ENCODE measurements at regions not wholly inside any gene's neighbourhood (a gene's known extent, or its start where the extent isn't known, plus 50 kb on each side); places are given as distances from the start of the nearest gene placed in this dataset.

GRCh38 chr6:139904568-139904967 is 530.1 kb upstream of the CITED2 start:
- no peaks in the 10 kb centered on the region for H3K4me1 ChIP-seq
- no peak for TF ChIP-seq CTCF (IDR thresholded peaks at IDR 0.05)
- no peak for TF ChIP-seq POLR2A (IDR thresholded peaks at IDR 0.05)
- DNase-seq, result no peak
- no peak overlapping the region for H3K27ac ChIP-seq
- WGBS, 2 donors, result 88 to 89% methylated on average over 1 of the region's 1 CpG
- H3K4me3 ChIP-seq, result no peak overlapping the region
- H3K36me3 ChIP-seq, result no peaks in the 10 kb centered on the region
- intact Hi-C loops (cut with DNase I), result no loop called here
- H3K9me3 ChIP-seq, result no peaks in the 10 kb centered on the region
- no peaks in the 10 kb centered on the region for H3K27me3 ChIP-seq

- intact Hi-C loops (cut with DNase I), result no loop called here
- no peak for TF ChIP-seq CTCF (IDR thresholded peaks at IDR 0.05)
- no peak for TF ChIP-seq POLR2A (IDR thresholded peaks at IDR 0.05)
- no peaks in the 10 kb centered on the region for H3K9me3 ChIP-seq
- H3K4me1 ChIP-seq, result no peaks in the 10 kb centered on the region
- no peaks in the 10 kb centered on the region for H3K36me3 ChIP-seq
- no peaks in the 10 kb centered on the region for H3K27me3 ChIP-seq
- H3K27ac ChIP-seq, result no peak overlapping the region
- no peak for DNase-seq
- no peak overlapping the region for H3K4me3 ChIP-seq
Measured at GRCh38 chr6:139904158-139904533, 529.7 kb upstream of the CITED2 start.

- H3K27ac ChIP-seq, result no peak overlapping the region
- H3K27me3 ChIP-seq, result no peaks in the 10 kb centered on the region
- TF ChIP-seq POLR2A (IDR thresholded peaks at IDR 0.05) (no peak), CTCF (IDR thresholded peaks at IDR 0.05) (no peak)
- no peaks in the 10 kb centered on the region for H3K4me1 ChIP-seq
- no peak overlapping the region for H3K4me3 ChIP-seq
- WGBS, 2 donors, result 48 to 82% methylated on average over 2 of the region's 2 CpGs
- no peaks in the 10 kb centered on the region for H3K36me3 ChIP-seq
- no peaks in the 10 kb centered on the region for H3K9me3 ChIP-seq
- intact Hi-C loops (cut with DNase I), result no loop called here
- no peak for DNase-seq
Measured at GRCh38 chr6:139903411-139904157, 529.1 kb upstream of the CITED2 start.

GRCh38 chr6:139895205-139895793 is 520.9 kb upstream of the CITED2 start:
- Histone ChIP-seq H3K9me3 (no peaks in the 10 kb centered on the region), H3K36me3 (no peaks in the 10 kb centered on the region), H3K27me3 (no peaks in the 10 kb centered on the region), H3K4me3 (no peak overlapping the region), H3K4me1 (no peaks in the 10 kb centered on the region), H3K27ac (no peak overlapping the region)
- TF ChIP-seq CTCF (IDR thresholded peaks at IDR 0.05), result peak in 3 of 6 experiments; percentile 11 to 26 (median 14)
- TF ChIP-seq POLR2A (IDR thresholded peaks at IDR 0.05), result no peak
- intact Hi-C loops (cut with DNase I), result no loop called here
- no peak for DNase-seq
- 89 to 90% methylated on average over 1 of the region's 1 CpG for WGBS, 2 donors

- Histone ChIP-seq H3K27ac (no peak overlapping the region), H3K9me3 (no peaks in the 10 kb centered on the region), H3K4me3 (no peak overlapping the region), H3K27me3 (no peaks in the 10 kb centered on the region), H3K4me1 (no peaks in the 10 kb centered on the region), H3K36me3 (no peaks in the 10 kb centered on the region)
- TF ChIP-seq CTCF (IDR thresholded peaks at IDR 0.05) (no peak), POLR2A (IDR thresholded peaks at IDR 0.05) (no peak)
- no peak for DNase-seq
- intact Hi-C loops (cut with DNase I), result no loop called here
- WGBS, 2 donors, result 96 to 100% methylated on average over 1 to 6 of the region's 8 CpGs
Measured at GRCh38 chr6:139894271-139894670, 519.8 kb upstream of the CITED2 start.
